ENCODE measurements at regions not wholly inside any gene's neighbourhood (a gene's known extent, or its start where the extent isn't known, plus 50 kb on each side); places are given as distances from the start of the nearest gene placed in this dataset.

- Histone ChIP-seq H3K9me2 (ENCODE audit: insufficient read depth, low read length) (no peaks in the 10 kb centered on the region), H3F3A (ENCODE audit: insufficient read depth, low read length, poor library complexity, severe bottlenecking) (no peaks in the 10 kb centered on the region), H4K20me1 (ENCODE audit: insufficient read depth) (no peaks in the 10 kb centered on the region), H3K4me3 (ENCODE audit: low read length) (no peak overlapping the region), H3K27me3 (ENCODE audit: insufficient read depth, low read depth, low read length) (no peaks in the 10 kb centered on the region), H3K9me3 (ENCODE audit: low read length) (no peaks in the 10 kb centered on the region), H2AFZ (ENCODE audit: low read depth, low read length) (no peak overlapping the region), H3K27ac (ENCODE audit: low read length) (no peak overlapping the region), H3K9ac (ENCODE audit: low read length) (no peak overlapping the region), H3K36me3 (ENCODE audit: insufficient read depth, low read length) (no peaks in the 10 kb centered on the region), H3K79me2 (replicated peaks; ENCODE audit: insufficient read depth, low read length) (no peaks in the 10 kb centered on the region), H3K4me2 (ENCODE audit: low read length) (no peak overlapping the region)
- TF ChIP-seq EP300 (conservative IDR thresholded peaks at IDR 0.05; ENCODE audit: poor library complexity, severe bottlenecking) (no peak), POLR2AphosphoS5 (IDR thresholded peaks at IDR 0.05) (no peak), SMC3 (conservative IDR thresholded peaks at IDR 0.05; ENCODE audit: poor library complexity) (no peak), RAD21 (conservative IDR thresholded peaks at IDR 0.05) (no peak)
- TF ChIP-seq, protein P1, sequence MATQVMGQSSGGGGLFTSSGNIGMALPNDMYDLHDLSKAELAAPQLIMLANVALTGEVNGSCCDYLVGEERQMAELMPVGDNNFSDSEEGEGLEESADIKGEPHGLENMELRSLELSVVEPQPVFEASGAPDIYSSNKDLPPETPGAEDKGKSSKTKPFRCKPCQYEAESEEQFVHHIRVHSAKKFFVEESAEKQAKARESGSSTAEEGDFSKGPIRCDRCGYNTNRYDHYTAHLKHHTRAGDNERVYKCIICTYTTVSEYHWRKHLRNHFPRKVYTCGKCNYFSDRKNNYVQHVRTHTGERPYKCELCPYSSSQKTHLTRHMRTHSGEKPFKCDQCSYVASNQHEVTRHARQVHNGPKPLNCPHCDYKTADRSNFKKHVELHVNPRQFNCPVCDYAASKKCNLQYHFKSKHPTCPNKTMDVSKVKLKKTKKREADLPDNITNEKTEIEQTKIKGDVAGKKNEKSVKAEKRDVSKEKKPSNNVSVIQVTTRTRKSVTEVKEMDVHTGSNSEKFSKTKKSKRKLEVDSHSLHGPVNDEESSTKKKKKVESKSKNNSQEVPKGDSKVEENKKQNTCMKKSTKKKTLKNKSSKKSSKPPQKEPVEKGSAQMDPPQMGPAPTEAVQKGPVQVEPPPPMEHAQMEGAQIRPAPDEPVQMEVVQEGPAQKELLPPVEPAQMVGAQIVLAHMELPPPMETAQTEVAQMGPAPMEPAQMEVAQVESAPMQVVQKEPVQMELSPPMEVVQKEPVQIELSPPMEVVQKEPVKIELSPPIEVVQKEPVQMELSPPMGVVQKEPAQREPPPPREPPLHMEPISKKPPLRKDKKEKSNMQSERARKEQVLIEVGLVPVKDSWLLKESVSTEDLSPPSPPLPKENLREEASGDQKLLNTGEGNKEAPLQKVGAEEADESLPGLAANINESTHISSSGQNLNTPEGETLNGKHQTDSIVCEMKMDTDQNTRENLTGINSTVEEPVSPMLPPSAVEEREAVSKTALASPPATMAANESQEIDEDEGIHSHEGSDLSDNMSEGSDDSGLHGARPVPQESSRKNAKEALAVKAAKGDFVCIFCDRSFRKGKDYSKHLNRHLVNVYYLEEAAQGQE (IDR thresholded peaks at IDR 0.05; ENCODE audit: borderline replicate concordance) = no peak
Measured at GRCh38 chr3:177818712-177819240, 621.5 kb upstream of the TBL1XR1 start.

DNA sequence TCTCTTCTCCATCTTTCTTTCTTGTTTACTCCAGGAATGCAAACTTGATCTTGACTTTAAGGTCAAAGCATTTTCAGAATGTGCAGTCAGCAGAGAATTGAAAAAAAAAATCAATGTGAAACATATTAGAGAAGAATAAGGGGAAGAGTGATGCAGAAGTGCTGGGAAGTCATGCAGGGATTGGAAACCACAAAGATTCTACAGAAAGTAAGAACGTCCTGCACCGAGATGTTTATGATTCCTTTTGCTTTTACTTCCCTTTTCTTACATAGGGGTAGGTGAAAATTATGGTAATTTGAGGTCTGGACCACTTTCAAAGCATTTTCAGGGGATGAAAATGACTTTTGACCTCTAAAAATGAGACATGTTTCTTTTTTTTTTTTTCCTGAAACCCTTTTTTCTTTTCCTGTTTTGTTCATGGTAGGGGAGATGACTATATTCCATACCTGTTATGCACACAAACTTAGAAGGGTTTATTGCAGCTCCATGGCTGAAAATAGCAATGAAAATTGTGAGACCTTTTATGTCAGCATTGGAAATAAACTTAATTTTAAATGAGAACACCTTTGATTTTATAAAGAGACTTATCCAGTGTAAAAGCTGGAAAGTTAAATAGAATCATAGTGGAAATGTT is 623.5 kb upstream of the TBL1XR1 start:
- no peaks in the 10 kb centered on the region for H3K79me2 ChIP-seq (replicated peaks; ENCODE audit: insufficient read depth, low read length)
- no peaks in the 10 kb centered on the region for H3K9me3 ChIP-seq (ENCODE audit: low read length)
- no peak overlapping the region for H3K4me3 ChIP-seq (ENCODE audit: low read length)
- H3K9me2 ChIP-seq (ENCODE audit: insufficient read depth, low read length) = no peaks in the 10 kb centered on the region
- no peak overlapping the region for H3K27ac ChIP-seq (ENCODE audit: low read length)
- no peaks in the 10 kb centered on the region for H4K20me1 ChIP-seq (ENCODE audit: insufficient read depth)
- no peaks in the 10 kb centered on the region for H3K36me3 ChIP-seq (ENCODE audit: insufficient read depth, low read length)
- no peak overlapping the region for H3K4me2 ChIP-seq (ENCODE audit: low read length)
- H3K27me3 ChIP-seq (ENCODE audit: insufficient read depth, low read depth, low read length) = no peaks in the 10 kb centered on the region
- H2AFZ ChIP-seq (ENCODE audit: low read depth, low read length) = no peak overlapping the region
- H3F3A ChIP-seq (ENCODE audit: insufficient read depth, low read length, poor library complexity, severe bottlenecking) = no peaks in the 10 kb centered on the region
- TF ChIP-seq EZH2 (IDR thresholded peaks at IDR 0.05; ENCODE audit: borderline replicate concordance, insufficient read depth, low read length, poor library complexity, severe bottlenecking) (no peak), EP300 (conservative IDR thresholded peaks at IDR 0.05; ENCODE audit: poor library complexity, severe bottlenecking) (no peak), MXI1 (conservative IDR thresholded peaks at IDR 0.05; ENCODE audit: poor library complexity, severe bottlenecking) (no peak), POLR2AphosphoS5 (IDR thresholded peaks at IDR 0.05) (no peak), TAF1 (IDR thresholded peaks at IDR 0.05; ENCODE audit: low read depth) (no peak), SMC3 (conservative IDR thresholded peaks at IDR 0.05; ENCODE audit: poor library complexity) (no peak), CTCF (IDR thresholded peaks at IDR 0.05; ENCODE audit: poor library complexity, severe bottlenecking) (no peak), RAD21 (conservative IDR thresholded peaks at IDR 0.05) (no peak)
- TF ChIP-seq, protein P1 (IDR thresholded peaks at IDR 0.05; ENCODE audit: borderline replicate concordance) = no peak
- H3K9ac ChIP-seq (ENCODE audit: low read length) = no peak overlapping the region

Data from neural cell (in vitro differentiated cells).